GM12892 (cell line): ENCODE measurements at regions not wholly inside any gene's neighbourhood (a gene's known extent, or its start where the extent isn't known, plus 50 kb on each side); places are given as distances from the start of the nearest gene placed in this dataset.

Experiments
- POLR2A ChIP-seq: IDR thresholded peaks from 2 replicates; pipeline ENCODE4 v1.6.1; 2011; ENCODE audit warnings: low read depth, low read length, control low read depth
- POLR2AphosphoS5 ChIP-seq: IDR thresholded peaks from 2 replicates; pipeline ENCODE4 v1.6.1; 2011; ENCODE audit warnings: low read depth, low read length, control low read depth
- TAF1 ChIP-seq: IDR thresholded peaks from 2 replicates; pipeline ENCODE4 v1.6.1; 2011; ENCODE audit warnings: low read depth, mild to moderate bottlenecking, control low read depth, low read length, borderline replicate concordance

DNA sequence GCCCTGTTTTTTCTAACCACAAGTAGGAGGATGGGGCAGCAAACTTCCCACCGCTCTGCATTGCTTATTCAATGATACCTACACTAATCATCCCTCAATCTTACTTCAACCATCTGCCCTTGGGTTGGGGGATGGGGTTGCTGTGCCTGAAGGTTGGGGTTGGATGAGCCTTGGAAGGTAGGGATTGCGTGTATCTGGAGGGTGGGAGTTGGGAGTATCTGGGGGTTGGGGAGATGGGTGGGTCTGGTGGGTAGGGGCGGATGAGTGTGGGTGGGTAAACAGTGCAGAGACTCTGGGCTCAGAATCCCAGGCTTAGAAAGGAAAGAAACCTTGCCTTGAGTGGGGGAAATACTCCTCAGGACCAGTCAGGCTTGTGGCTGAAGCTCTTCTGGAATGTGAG is 467.4 kb downstream of the DIRAS2 start:
- TF ChIP-seq POLR2A (no peak), POLR2AphosphoS5 (no peak), TAF1 (no peak)
